Hippocampal formation (tissue), 2 donors: ENCODE measurements at regions not wholly inside any gene's neighbourhood (a gene's known extent, or its start where the extent isn't known, plus 50 kb on each side); places are given as distances from the start of the nearest gene placed in this dataset.
"Not testable (repeated sequence)": the region's sequence is repeated elsewhere in the genome, so short reads cannot be mapped to it uniquely, and the experiment has no call there.

ENCODE experiments used
- DNase-seq, 2 donors: peaks; one replicate each; lab custom pipeline; 2025; lab: John Stamatoyannopoulos, UW

- DNase-seq, result no peak
Measured at GRCh38 chr5:56421246-56422075, 188.3 kb upstream of the ANKRD55 start.

- no peak for DNase-seq
Measured at GRCh38 chr5:56420323-56420722, 187.2 kb upstream of the ANKRD55 start.

GRCh38 chr5:56419667-56420066 lies 186.5 kb upstream of the ANKRD55 start:
- DNase-seq, result no peak

GRCh38 chr5:56415356-56415765 lies 182.2 kb upstream of the ANKRD55 start:
- peak; percentile 24 to 26 for DNase-seq

GRCh38 chr5:56414066-56414465 lies 180.9 kb upstream of the ANKRD55 start:
- DNase-seq, result no peak

- no peak for DNase-seq
Measured at GRCh38 chr5:56413546-56413945, 180.4 kb upstream of the ANKRD55 start.

GRCh38 chr5:56412601-56413379 lies 179.7 kb upstream of the ANKRD55 start:
- peak in 1 of 2 donors; percentile 46 for DNase-seq

- no peak for DNase-seq
Measured at GRCh38 chr5:56410696-56411095, 177.6 kb upstream of the ANKRD55 start.

- DNase-seq, result peak; percentile 18 to 39
Measured at GRCh38 chr5:56409331-56410190, 176.4 kb upstream of the ANKRD55 start.

- no peak for DNase-seq
Measured at GRCh38 chr5:56406838-56407237, 173.7 kb upstream of the ANKRD55 start.

- no peak for DNase-seq
Measured at GRCh38 chr5:56406221-56406620, 173.1 kb upstream of the ANKRD55 start.

- no peak for DNase-seq
Measured at GRCh38 chr5:56405116-56405908, 172.2 kb upstream of the ANKRD55 start.

- peak; percentile 10 to 55 for DNase-seq
Measured at GRCh38 chr5:56402266-56403220, 169.4 kb upstream of the ANKRD55 start.

- not testable (repeated sequence) for DNase-seq
Measured at GRCh38 chr5:56397796-56398195, 164.7 kb upstream of the ANKRD55 start.

GRCh38 chr5:56396634-56397033 lies 163.5 kb upstream of the ANKRD55 start:
- no peak for DNase-seq

GRCh38 chr5:56389261-56389660 lies 156.1 kb upstream of the ANKRD55 start:
- DNase-seq, result no peak

- DNase-seq, result no peak
Measured at GRCh38 chr5:56388229-56388985, 155.3 kb upstream of the ANKRD55 start.

GRCh38 chr5:56386046-56386445 lies 152.9 kb upstream of the ANKRD55 start:
- DNase-seq, result no peak

GRCh38 chr5:56384186-56384585 lies 151.1 kb upstream of the ANKRD55 start:
- no peak for DNase-seq
